ENCODE measurements at regions not wholly inside any gene's neighbourhood (a gene's known extent, or its start where the extent isn't known, plus 50 kb on each side); places are given as distances from the start of the nearest gene placed in this dataset.

DNA sequence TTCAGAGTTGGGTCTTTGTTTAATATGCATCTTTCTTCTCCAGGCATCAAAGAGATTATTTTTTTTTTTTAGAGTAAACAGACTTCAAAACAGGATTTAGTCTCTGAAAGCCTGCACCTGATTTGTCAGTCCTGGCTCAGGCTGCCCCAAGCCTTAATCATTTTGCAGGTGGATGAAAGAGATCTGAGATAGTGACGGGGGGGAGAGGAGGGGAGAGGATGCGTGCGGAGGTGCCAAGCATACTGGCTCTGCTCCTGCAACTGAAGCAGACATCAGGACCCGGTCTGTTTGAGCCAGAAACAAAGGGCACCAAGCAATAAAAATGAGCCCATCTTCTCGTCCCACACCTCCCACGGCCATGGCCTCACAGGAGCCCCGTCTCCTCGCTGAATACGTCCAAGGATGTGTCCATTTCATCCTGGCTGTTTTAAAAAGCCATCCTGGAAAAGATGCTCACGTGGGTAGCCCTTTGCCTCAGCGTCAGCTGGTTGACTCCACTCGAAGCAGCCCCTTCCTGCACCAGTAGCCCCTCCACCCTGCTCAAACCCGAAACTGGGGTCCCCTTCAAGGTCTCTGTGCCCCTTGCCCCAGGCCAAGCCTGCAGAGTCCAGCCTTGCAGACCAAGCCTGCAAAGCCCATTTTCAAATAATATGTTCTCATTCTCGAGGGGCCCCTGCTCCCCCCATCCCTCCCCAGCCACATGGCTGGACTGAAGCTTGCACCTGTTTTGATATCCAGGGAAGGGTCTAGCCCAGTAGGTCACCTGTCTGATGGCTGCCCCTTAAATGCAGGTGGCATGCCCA lies 84.8 kb upstream of the TNRC6C start:
- Histone ChIP-seq H3K36me3 (replicated peaks; ENCODE audit: low read depth, low read length) (no peaks in the 10 kb centered on the region), H4K20me1 (ENCODE audit: insufficient read depth, low read length) (no peaks in the 10 kb centered on the region), H3K27me3 (ENCODE audit: low read depth, low read length) (peaks cover 44% of the 10 kb centered on the region), H3K4me1 (ENCODE audit: low read length) (peaks cover 23% of the 10 kb centered on the region), H3K9me3 (ENCODE audit: insufficient read depth, low read length) (peaks cover 11% of the 10 kb centered on the region), H3K9ac (ENCODE audit: low read length) (no peak overlapping the region), H2AFZ (ENCODE audit: low read depth, low read length) (no peak overlapping the region), H3K27ac (ENCODE audit: low read length) (no peak overlapping the region), H3K4me3 (ENCODE audit: low read length) (no peak overlapping the region), H3K4me2 (ENCODE audit: low read length) (no peak overlapping the region), H3K79me2 (ENCODE audit: low read length) (no peaks in the 10 kb centered on the region)
- TF ChIP-seq, protein P1, sequence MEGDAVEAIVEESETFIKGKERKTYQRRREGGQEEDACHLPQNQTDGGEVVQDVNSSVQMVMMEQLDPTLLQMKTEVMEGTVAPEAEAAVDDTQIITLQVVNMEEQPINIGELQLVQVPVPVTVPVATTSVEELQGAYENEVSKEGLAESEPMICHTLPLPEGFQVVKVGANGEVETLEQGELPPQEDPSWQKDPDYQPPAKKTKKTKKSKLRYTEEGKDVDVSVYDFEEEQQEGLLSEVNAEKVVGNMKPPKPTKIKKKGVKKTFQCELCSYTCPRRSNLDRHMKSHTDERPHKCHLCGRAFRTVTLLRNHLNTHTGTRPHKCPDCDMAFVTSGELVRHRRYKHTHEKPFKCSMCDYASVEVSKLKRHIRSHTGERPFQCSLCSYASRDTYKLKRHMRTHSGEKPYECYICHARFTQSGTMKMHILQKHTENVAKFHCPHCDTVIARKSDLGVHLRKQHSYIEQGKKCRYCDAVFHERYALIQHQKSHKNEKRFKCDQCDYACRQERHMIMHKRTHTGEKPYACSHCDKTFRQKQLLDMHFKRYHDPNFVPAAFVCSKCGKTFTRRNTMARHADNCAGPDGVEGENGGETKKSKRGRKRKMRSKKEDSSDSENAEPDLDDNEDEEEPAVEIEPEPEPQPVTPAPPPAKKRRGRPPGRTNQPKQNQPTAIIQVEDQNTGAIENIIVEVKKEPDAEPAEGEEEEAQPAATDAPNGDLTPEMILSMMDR (IDR thresholded peaks at IDR 0.05; ENCODE audit: low read depth, low read length): no peak
- no peak for TF ChIP-seq EZH2phosphoT487 (IDR thresholded peaks at IDR 0.05; ENCODE audit: low read depth)

DNA sequence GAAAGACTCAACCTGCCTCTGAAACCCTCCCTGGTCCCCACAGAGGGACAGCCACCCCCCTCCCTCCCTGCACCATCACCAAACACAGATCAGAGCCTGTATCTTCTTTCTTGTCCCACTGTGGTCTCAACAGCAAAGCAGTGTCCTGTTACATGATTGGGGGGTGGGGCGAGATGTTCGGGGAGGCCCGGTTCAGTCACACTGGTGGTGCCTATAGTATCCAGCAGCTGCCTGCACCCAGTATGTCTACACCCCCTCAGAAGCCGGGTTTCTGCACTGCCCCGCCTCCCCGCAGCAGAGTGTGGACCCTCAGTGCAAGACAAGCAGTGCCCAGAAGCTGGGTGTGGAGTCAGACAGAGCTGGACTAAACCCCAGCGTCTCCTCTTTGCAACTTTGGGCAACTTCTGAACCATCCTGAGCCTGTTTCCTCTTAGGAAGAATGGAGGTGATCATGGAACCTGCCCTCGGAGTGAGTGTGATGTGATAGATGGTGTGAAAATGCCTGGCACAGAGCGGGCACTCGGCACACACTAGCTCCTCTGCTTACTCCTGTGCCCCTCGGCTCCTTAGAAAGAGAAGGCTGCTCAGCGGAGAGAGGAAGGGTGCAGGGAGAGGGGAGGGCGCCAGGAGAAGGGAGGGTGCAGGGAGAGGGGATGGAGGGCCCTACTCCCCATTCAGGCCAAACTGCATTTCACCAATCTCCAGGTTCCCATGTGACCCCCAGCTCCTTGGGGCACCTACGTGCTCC lies 84.0 kb upstream of the TNRC6C start:
- Histone ChIP-seq H3K79me2 (ENCODE audit: low read length) (no peaks in the 10 kb centered on the region), H4K20me1 (ENCODE audit: insufficient read depth, low read length) (no peaks in the 10 kb centered on the region), H3K9ac (ENCODE audit: low read length) (no peak overlapping the region), H3K4me1 (ENCODE audit: low read length) (peaks cover 16% of the 10 kb centered on the region), H3K4me3 (ENCODE audit: low read length) (no peak overlapping the region), H3K4me2 (ENCODE audit: low read length) (no peak overlapping the region), H3K36me3 (replicated peaks; ENCODE audit: low read depth, low read length) (no peaks in the 10 kb centered on the region), H3K27me3 (ENCODE audit: low read depth, low read length) (peaks cover 40% of the 10 kb centered on the region), H3K9me3 (ENCODE audit: insufficient read depth, low read length) (peaks cover 11% of the 10 kb centered on the region), H2AFZ (ENCODE audit: low read depth, low read length) (no peak overlapping the region), H3K27ac (ENCODE audit: low read length) (no peak overlapping the region)
- TF ChIP-seq, protein P1 (IDR thresholded peaks at IDR 0.05; ENCODE audit: low read depth, low read length): no peak
- TF ChIP-seq EZH2phosphoT487 (IDR thresholded peaks at IDR 0.05; ENCODE audit: low read depth): no peak

DNA sequence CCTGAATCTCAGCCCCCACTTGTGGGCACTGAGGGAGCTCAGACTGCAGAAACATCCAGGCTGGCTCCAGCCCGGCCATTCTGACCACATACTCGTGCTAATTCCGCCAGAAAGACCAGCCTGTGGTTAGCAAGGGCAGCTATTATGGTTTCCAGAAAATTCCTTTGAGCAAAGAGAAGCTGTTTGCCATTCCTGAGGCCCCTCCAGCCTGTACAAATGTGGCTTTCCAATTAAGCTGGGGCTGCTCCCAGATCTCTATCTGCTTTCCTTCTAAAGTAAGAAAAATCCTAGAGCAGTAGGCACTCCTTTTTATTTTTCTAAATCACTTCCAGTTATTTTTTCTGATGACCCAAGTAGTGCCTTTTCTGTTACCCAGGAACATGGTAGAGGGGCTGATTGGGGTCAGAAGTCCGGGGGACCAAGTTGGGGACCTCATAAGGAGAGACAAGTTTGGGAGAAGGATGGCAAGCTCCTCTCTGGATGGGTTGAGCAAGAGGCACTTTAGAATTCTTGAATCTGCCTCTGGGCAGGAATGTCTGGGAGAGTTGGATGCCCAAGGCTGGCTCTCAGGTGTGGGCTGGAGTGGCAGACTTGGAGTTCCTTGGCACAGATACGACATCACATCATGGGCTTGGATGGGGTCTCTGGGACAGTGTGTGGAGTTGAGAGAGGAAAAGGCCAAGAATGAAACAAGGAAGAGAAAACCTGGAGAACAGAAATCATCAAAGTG lies 83.3 kb upstream of the TNRC6C start:
- no peak overlapping the region for H3K4me2 ChIP-seq (ENCODE audit: low read length)
- H3K4me3 ChIP-seq (ENCODE audit: low read length): no peak overlapping the region
- TF ChIP-seq, protein P1 (IDR thresholded peaks at IDR 0.05; ENCODE audit: low read depth, low read length): no peak
- H3K27ac ChIP-seq (ENCODE audit: low read length): no peak overlapping the region
- no peaks in the 10 kb centered on the region for H3K36me3 ChIP-seq (replicated peaks; ENCODE audit: low read depth, low read length)
- H3K79me2 ChIP-seq (ENCODE audit: low read length): no peaks in the 10 kb centered on the region
- peaks cover 9% of the 10 kb centered on the region for H3K4me1 ChIP-seq (ENCODE audit: low read length)
- H3K27me3 ChIP-seq (ENCODE audit: low read depth, low read length): peaks cover 40% of the 10 kb centered on the region
- peaks cover 11% of the 10 kb centered on the region for H3K9me3 ChIP-seq (ENCODE audit: insufficient read depth, low read length)
- H4K20me1 ChIP-seq (ENCODE audit: insufficient read depth, low read length): no peaks in the 10 kb centered on the region
- no peak overlapping the region for H2AFZ ChIP-seq (ENCODE audit: low read depth, low read length)
- H3K9ac ChIP-seq (ENCODE audit: low read length): no peak overlapping the region

All from OCI-LY3 (cell line).